Kidney (tissue), 13 donors: ENCODE measurements at regions not wholly inside any gene's neighbourhood (a gene's known extent, or its start where the extent isn't known, plus 50 kb on each side); places are given as distances from the start of the nearest gene placed in this dataset.

Experiments used
- DNase-seq, 5 donors: peaks; one replicate each; pipeline ENCODE4 v3.0.0-alpha.2; 2013 to 2020
- FAIRE-seq: peaks from 2 replicates; lab custom pipeline; 2012; peaks lifted over from hg19 to GRCh38; lab: Jason Lieb, UNC
- H3K27ac ChIP-seq, 2 donors: one replicate each; pipeline ENCODE4 v1.7.0; 2013; ENCODE audit warnings: low read depth in 2 of 2, low read length in 2 of 2, inconsistent platforms in 1 of 2
- H3K27me3 ChIP-seq: one replicate; pipeline ENCODE4 v1.7.1; 2013; ENCODE audit warnings: low read length, inconsistent platforms; ENCODE audit not compliant: control insufficient read depth, insufficient read depth
- H3K36me3 ChIP-seq, 3 donors: one replicate each; pipeline versions ENCODE4 v1.7.0 to v1.7.1; 2013; ENCODE audit warnings: low read length in 3 of 3, control low read depth in 1 of 3, inconsistent platforms in 1 of 3; ENCODE audit not compliant: insufficient read depth in 3 of 3, control insufficient read depth in 2 of 3
- H3K4me1 ChIP-seq, 3 donors: one replicate each; pipeline versions ENCODE4 v1.7.0 to v1.7.1; 2013; ENCODE audit warnings: low read length in 3 of 3, inconsistent platforms in 1 of 3, low read depth in 1 of 3; ENCODE audit not compliant: control insufficient read depth in 2 of 3, insufficient read depth in 2 of 3
- H3K4me3 ChIP-seq, 3 donors: one replicate each; pipeline versions ENCODE4 v1.7.0 to v1.8.1; 2013; ENCODE audit warnings: low read length in 3 of 3, control low read depth in 1 of 3, inconsistent platforms in 1 of 3
- H3K9ac ChIP-seq, 3 donors: one replicate each; pipeline versions ENCODE4 v1.7.0 to v1.7.1; 2013; ENCODE audit warnings: low read length in 3 of 3, control low read depth in 1 of 3, inconsistent platforms in 1 of 3
- H3K9me3 ChIP-seq, 3 donors: one replicate each; pipeline versions ENCODE4 v1.7.0 to v1.7.1; 2013; ENCODE audit warnings: low read length in 3 of 3, control low read depth in 1 of 3, inconsistent platforms in 1 of 3; ENCODE audit not compliant: control insufficient read depth in 2 of 3, insufficient read depth in 1 of 3
- intact Hi-C: fragments of 100-400 bp; cut with DNase I; formaldehyde crosslinking; loops from one replicate; pipeline ENCODE4 v1.11.1; 2022
- TF ChIP-seq, protein P1 (sequence below): IDR thresholded peaks from 3 replicates; pipeline ENCODE4 v1.5.1; 2012; ENCODE audit warnings: mild to moderate bottlenecking, moderate library complexity, borderline replicate concordance; ENCODE audit not compliant: insufficient read depth; ENCODE audit errors: extremely low read depth
- donor health status: control.
- donor health status: control.
- donor health status: control.
- donor health status: control.
- donor health status: control.
- donor health status: DM: yes; HTN: yes; CAD: no.
- donor health status: Normal renal cell carcinoma (clear cell type).

GRCh38 chr12:131352296-131352900, 358.5 kb upstream of the SFSWAP start:
- intact Hi-C loops: no loop called here
- H3K27me3 ChIP-seq: no peaks in the 10 kb centered on the region
- peaks cover 0 to 4% (median 0%) of the 10 kb centered on the region in 3 donors for H3K36me3 ChIP-seq
- no peak for DNase-seq
- no peak overlapping the region for H3K27ac ChIP-seq
- peaks cover 0 to 4% (median 0%) of the 10 kb centered on the region in 3 donors for H3K4me1 ChIP-seq
- no peak overlapping the region for H3K4me3 ChIP-seq
- no peak for FAIRE-seq
- H3K9ac ChIP-seq: no peak overlapping the region
- TF ChIP-seq, protein P1, sequence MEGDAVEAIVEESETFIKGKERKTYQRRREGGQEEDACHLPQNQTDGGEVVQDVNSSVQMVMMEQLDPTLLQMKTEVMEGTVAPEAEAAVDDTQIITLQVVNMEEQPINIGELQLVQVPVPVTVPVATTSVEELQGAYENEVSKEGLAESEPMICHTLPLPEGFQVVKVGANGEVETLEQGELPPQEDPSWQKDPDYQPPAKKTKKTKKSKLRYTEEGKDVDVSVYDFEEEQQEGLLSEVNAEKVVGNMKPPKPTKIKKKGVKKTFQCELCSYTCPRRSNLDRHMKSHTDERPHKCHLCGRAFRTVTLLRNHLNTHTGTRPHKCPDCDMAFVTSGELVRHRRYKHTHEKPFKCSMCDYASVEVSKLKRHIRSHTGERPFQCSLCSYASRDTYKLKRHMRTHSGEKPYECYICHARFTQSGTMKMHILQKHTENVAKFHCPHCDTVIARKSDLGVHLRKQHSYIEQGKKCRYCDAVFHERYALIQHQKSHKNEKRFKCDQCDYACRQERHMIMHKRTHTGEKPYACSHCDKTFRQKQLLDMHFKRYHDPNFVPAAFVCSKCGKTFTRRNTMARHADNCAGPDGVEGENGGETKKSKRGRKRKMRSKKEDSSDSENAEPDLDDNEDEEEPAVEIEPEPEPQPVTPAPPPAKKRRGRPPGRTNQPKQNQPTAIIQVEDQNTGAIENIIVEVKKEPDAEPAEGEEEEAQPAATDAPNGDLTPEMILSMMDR: no peak
- peaks cover 0 to 3% (median 0%) of the 10 kb centered on the region in 3 donors for H3K9me3 ChIP-seq

- Histone ChIP-seq H3K4me1 (no peaks in the 10 kb centered on the region), H3K9me3 (no peaks in the 10 kb centered on the region), H3K27ac (no peak overlapping the region), H3K27me3 (no peaks in the 10 kb centered on the region), H3K36me3 (no peaks in the 10 kb centered on the region), H3K9ac (no peak overlapping the region), H3K4me3 (no peak overlapping the region)
- FAIRE-seq: no peak
- DNase-seq: no peak
- intact Hi-C loops: no loop called here
- TF ChIP-seq, protein P1: no peak
Observed at GRCh38 chr12:131353376-131353775, 357.5 kb upstream of the SFSWAP start.

DNA sequence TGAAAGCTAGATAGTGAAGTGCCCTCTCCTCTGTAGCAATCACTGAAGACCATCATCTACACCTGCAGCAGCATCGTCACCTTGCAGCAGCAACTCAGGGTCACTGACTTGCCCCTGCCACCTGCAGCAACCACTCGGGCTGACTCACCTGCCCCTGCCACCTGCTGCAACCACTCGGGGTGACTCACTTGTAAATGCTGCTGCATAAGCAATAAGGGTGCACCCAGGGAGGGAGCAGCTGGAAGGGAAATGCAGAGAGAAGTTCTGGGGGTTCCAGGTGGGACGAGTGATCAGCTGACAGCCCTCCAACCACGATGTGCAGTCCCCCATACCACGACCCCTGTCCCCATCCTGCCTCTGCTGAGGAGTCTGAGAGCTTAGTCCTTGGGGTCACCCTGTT, 357.1 kb upstream of the SFSWAP start:
- no peaks in the 10 kb centered on the region for H3K4me1 ChIP-seq
- no peak overlapping the region for H3K27ac ChIP-seq
- H3K9me3 ChIP-seq: no peaks in the 10 kb centered on the region
- TF ChIP-seq, protein P1: no peak
- no peak overlapping the region for H3K9ac ChIP-seq
- H3K27me3 ChIP-seq: no peaks in the 10 kb centered on the region
- intact Hi-C loops: no loop called here
- no peak for DNase-seq
- H3K4me3 ChIP-seq: no peak overlapping the region
- FAIRE-seq: no peak
- H3K36me3 ChIP-seq: no peaks in the 10 kb centered on the region
